GM23338 (cell line): ENCODE measurements at regions not wholly inside any gene's neighbourhood (a gene's known extent, or its start where the extent isn't known, plus 50 kb on each side); places are given as distances from the start of the nearest gene placed in this dataset.

Source experiments
- CREB1 ChIP-seq: fragments of 250-450 bp; sonication (Bioruptor Pico); IDR thresholded peaks from 2 replicates; pipeline ENCODE4 v1.5.0; 2020; ENCODE audit warnings: low read depth, mild to moderate bottlenecking, moderate library complexity
- EZH2 ChIP-seq: fragments of 200-600 bp; sonication (generic); IDR thresholded peaks from one replicate; pipeline ENCODE4 v1.8.0; 2017; ENCODE audit warnings: antibody characterized with exemption, mild to moderate bottlenecking, low read depth; ENCODE audit not compliant: unreplicated experiment
- EZH2phosphoT487 ChIP-seq: fragments of 200-600 bp; sonication (generic); IDR thresholded peaks from one replicate; pipeline ENCODE4 v1.8.1; 2018; ENCODE audit warnings: antibody characterized with exemption; ENCODE audit not compliant: unreplicated experiment
- POLR2AphosphoS5 ChIP-seq: IDR thresholded peaks from 2 replicates; pipeline ENCODE4 v1.6.1; 2016; ENCODE audit warnings: antibody characterized with exemption, low read depth
- ZNF331 ChIP-seq: fragments of 250-450 bp; sonication (Bioruptor Pico); IDR thresholded peaks from 2 replicates; pipeline ENCODE4 v1.5.0; 2020; ENCODE audit warnings: low read depth, mild to moderate bottlenecking, moderate library complexity
- TF ChIP-seq, protein P1 (sequence below), 2 experiments: fragments of 200-600 bp in 1 of 2; sonication (generic) in 1 of 2; conservative IDR thresholded peaks; 2 replicates each; pipeline versions ENCODE4 v1.5.1 to v1.6.1; 2016 to 2017; ENCODE audit warnings: antibody characterized with exemption in 2 of 2, low read depth in 2 of 2, mild to moderate bottlenecking in 2 of 2, moderate library complexity in 1 of 2
- TF ChIP-seq, protein P2 (sequence below): IDR thresholded peaks from one replicate; pipeline ENCODE4 v1.6.1; 2018; ENCODE audit warnings: antibody characterized with exemption; ENCODE audit not compliant: unreplicated experiment

DNA sequence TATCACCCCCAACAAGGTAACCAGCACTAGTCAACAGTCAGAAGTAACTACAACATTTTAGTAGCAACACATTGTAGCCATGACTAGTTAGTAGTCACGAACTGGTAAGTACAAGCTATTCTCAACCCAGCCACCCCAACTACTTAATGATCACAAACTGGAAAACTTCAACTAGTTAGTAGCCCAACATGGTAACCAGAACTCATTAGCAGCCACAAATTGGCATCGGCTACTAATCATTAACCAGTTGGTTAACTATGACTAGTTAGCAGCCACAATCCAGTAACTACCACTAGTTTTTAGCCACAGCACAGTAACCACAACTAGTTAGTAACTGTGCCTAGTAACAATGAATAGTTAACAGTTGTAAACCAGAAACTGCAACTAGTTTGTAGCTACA lies 385.1 kb upstream of the CXorf51B start:
- TF ChIP-seq POLR2AphosphoS5 (no peak), EZH2 (no peak), EZH2phosphoT487 (no peak), CREB1 (CRISPR knock-in tag) (no peak), ZNF331 (no peak)
- TF ChIP-seq, protein P1, sequence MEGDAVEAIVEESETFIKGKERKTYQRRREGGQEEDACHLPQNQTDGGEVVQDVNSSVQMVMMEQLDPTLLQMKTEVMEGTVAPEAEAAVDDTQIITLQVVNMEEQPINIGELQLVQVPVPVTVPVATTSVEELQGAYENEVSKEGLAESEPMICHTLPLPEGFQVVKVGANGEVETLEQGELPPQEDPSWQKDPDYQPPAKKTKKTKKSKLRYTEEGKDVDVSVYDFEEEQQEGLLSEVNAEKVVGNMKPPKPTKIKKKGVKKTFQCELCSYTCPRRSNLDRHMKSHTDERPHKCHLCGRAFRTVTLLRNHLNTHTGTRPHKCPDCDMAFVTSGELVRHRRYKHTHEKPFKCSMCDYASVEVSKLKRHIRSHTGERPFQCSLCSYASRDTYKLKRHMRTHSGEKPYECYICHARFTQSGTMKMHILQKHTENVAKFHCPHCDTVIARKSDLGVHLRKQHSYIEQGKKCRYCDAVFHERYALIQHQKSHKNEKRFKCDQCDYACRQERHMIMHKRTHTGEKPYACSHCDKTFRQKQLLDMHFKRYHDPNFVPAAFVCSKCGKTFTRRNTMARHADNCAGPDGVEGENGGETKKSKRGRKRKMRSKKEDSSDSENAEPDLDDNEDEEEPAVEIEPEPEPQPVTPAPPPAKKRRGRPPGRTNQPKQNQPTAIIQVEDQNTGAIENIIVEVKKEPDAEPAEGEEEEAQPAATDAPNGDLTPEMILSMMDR (conservative IDR thresholded peaks at IDR 0.05; ENCODE audit: low read depth in 2 of 2): no peak
- TF ChIP-seq, protein P2, sequence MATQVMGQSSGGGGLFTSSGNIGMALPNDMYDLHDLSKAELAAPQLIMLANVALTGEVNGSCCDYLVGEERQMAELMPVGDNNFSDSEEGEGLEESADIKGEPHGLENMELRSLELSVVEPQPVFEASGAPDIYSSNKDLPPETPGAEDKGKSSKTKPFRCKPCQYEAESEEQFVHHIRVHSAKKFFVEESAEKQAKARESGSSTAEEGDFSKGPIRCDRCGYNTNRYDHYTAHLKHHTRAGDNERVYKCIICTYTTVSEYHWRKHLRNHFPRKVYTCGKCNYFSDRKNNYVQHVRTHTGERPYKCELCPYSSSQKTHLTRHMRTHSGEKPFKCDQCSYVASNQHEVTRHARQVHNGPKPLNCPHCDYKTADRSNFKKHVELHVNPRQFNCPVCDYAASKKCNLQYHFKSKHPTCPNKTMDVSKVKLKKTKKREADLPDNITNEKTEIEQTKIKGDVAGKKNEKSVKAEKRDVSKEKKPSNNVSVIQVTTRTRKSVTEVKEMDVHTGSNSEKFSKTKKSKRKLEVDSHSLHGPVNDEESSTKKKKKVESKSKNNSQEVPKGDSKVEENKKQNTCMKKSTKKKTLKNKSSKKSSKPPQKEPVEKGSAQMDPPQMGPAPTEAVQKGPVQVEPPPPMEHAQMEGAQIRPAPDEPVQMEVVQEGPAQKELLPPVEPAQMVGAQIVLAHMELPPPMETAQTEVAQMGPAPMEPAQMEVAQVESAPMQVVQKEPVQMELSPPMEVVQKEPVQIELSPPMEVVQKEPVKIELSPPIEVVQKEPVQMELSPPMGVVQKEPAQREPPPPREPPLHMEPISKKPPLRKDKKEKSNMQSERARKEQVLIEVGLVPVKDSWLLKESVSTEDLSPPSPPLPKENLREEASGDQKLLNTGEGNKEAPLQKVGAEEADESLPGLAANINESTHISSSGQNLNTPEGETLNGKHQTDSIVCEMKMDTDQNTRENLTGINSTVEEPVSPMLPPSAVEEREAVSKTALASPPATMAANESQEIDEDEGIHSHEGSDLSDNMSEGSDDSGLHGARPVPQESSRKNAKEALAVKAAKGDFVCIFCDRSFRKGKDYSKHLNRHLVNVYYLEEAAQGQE: no peak
